GM10266 (cell line): ENCODE measurements at regions not wholly inside any gene's neighbourhood (a gene's known extent, or its start where the extent isn't known, plus 50 kb on each side); places are given as distances from the start of the nearest gene placed in this dataset.
A peak's percentile ranks its signal among the peaks of the same experiment; 100 is the strongest.

Experiments used
- DNase-seq: peaks from one replicate; pipeline ENCODE4 v3.0.0; 2012; ENCODE audit errors: extremely low spot score
- CTCF ChIP-seq: IDR thresholded peaks from 2 replicates; pipeline ENCODE4 v1.5.1; 2012; ENCODE audit warnings: mild to moderate bottlenecking, low read depth; ENCODE audit not compliant: control insufficient read depth, insufficient read depth; ENCODE audit errors: missing control alignments

DNA sequence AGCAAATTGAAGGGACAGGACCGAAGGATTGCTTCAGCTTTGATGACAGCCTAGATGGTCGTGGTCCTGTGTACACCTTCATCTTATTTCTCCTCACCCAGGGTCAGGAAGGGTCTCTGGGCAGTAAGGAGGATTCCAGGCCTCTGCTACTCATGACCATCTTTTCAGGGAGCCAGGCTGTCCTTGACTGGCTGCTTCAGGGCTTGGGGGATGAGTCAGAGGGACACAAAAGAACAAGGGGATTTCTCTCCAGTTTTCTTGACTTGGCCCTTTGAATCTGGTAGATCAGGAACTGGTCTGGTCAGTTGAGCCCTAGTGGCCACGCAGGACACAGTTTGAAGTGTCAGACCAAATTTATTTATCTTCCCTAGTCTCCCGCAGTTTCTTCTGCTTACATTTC, 402.1 kb upstream of the CHD6 start:
- no peak for DNase-seq
- no peak for TF ChIP-seq CTCF

DNA sequence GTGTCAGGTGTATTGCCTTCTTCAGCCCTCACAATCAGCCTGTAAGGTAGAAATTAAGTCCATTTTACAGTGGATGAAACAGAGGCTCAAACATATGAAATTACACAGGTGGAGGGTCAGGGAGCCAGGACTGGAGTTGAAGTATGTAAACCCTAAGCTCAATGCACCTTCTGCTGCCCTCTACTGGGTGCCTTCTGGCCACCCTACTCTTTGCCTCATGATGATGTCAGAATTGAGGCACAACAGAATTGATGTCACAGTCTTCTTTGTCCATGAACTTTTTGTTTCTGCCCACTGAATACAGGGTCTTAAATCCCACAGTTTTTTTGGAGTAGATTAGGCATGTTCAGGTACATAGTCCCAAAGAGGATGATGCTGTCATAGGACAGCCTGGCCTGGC, 400.8 kb upstream of the CHD6 start:
- peak; percentile 30 for TF ChIP-seq CTCF
- DNase-seq = no peak

DNA sequence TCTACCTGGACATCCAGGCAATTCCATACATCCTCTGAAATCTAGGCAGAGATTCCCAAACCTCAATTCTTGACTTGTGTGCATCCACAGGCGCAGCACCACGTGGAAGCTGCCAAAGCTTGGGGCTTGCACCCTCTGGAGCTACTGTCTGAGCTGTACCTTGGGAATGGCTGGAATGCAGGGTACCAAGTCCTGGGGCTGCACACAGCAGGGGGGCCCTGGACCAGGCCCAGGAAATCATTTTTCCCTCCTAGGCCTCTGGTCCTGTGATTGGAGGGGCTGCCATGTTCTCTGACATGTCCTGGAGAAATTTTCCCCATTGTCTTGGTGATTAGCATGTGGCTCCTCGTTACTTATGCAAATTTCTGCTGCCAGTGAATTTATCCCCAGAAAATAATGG, 391.9 kb upstream of the CHD6 start:
- DNase-seq = no peak
- TF ChIP-seq CTCF = no peak

DNA sequence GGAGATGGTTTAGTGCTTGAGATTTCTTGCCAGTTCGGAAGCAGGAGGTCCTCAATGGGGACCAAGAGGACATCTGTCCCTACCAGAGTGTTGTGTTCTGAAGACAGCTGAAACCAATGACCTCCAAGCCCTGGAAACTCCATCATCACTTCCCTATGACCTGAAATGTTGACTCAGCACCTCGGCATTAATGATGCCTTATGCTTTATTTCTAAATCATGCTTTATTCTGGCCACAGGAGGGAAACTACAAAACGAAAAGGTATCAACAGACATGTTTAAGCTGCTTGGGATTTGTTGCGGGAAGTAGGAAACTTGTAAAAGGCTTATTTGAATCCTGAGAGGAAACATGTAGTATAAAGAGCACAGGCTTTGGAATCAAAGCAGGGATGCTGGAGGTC, 389.1 kb upstream of the CHD6 start:
- TF ChIP-seq CTCF = no peak

DNA sequence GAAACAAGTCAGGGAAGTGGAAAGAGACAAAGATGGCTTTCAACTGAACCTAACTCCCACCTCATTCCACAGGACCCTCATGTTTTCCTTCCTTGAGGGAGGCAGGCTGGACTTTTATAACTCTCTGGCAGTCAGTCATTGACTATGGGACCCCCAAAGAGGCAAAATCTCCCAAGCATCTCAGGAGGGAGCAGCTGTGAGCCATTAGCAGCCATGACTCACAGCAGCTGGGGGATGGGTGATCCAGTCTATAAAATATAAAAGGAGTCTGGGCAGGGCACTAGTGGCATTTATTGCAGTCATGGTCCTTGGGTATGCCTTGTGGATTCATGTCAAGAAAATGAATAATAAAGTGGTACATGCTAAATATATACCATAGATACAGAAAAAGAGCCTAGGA, 387.0 kb upstream of the CHD6 start:
- DNase-seq = no peak
- TF ChIP-seq CTCF = no peak

More for the DNA sequence above, 389.1 kb upstream of the CHD6 start:
- no peak for DNase-seq

DNA sequence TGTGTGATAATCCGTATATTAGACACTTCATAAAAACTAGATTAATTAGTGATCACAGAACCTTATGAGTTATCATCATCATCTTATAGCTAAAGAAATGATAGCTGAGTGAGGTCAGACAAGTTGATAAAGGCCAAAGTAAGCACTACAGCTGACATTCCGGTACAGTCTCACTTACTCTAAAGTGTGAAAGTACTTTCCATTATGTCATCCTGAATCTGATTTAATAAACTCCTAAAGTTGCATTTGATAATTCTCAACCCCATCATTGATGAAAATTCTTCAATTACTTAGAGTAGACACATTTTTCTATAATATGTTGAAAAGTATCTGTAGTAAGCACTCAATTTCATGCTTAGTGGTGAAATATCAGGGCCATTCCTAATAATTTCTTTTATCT, 385.2 kb upstream of the CHD6 start:
- no peak for TF ChIP-seq CTCF
- DNase-seq = no peak

DNA sequence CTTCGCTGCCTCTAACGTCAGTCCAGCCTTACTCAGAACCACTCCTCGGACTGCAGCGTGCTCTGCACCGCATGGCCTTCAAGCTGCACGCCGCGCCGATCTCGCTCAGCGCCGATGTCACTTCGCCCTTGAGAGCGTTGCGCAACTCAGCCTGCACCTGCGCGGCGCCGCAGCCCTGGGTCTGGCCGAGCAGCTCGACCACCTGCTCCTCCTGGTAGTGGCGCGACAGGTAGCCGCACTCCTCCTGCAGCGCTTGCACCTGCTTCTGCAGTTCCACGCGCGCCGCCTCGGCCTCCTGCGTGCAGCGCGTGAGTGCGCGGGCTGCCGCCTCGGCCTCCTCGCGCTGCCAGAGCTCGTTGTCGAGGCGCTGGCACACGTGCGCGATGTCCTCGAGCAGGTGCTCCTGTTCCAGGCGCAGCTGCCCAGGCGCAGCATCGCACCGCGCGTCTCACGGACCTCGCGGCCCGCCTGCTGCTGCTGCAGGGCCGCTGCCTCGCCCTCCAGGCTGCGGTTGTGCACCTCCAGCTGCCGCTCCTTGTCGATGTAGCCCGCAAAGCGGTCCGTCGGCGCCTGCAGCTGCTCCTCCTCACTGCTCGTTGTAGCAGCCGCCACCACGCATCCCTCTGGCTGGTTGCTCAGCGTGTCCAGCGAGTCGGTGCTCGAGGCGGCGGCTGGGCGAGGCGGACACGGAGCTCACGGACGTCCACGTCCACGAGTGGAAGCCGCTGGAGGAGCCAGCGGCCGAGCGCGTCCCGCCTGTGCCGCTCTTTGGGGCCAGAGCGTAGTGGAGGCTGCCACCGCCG, 380.6 kb upstream of the CHD6 start:
- DNase-seq = no peak

More for the DNA sequence above, 380.6 kb upstream of the CHD6 start:
- no peak for TF ChIP-seq CTCF
